Tibial nerve (tissue), 4 donors: ENCODE measurements at regions not wholly inside any gene's neighbourhood (a gene's known extent, or its start where the extent isn't known, plus 50 kb on each side); places are given as distances from the start of the nearest gene placed in this dataset.

Experiments
- DNase-seq, 2 donors: peaks; one replicate each; pipeline ENCODE4 v3.0.0-alpha.2; 2019; ENCODE audit warnings: low spot score in 2 of 2
- H3K27ac ChIP-seq, 4 donors: fragments of 200-600 bp; sonication (generic) in 3 of 4; one replicate each; pipeline ENCODE4 v1.5.1; 2017 to 2019; ENCODE audit warnings: mild to moderate bottlenecking in 1 of 4
- H3K27me3 ChIP-seq, 2 donors: fragments of 200-600 bp; sonication (generic) in 1 of 2; one replicate each; pipeline versions ENCODE4 v1.5.1 to v1.6.0; 2017 to 2019
- H3K36me3 ChIP-seq, 3 donors: fragments of 200-600 bp; sonication (generic); one replicate each; pipeline ENCODE4 v1.5.1; 2018 to 2019
- H3K4me1 ChIP-seq, 4 donors: fragments of 200-600 bp; sonication (generic) in 3 of 4; one replicate each; pipeline ENCODE4 v1.5.1; 2017 to 2019
- H3K4me3 ChIP-seq, 4 donors: fragments of 200-600 bp; sonication (generic) in 3 of 4; one replicate each; pipeline ENCODE4 v1.5.1; 2017 to 2019; ENCODE audit warnings: mild to moderate bottlenecking in 1 of 4, moderate library complexity in 1 of 4
- H3K9me3 ChIP-seq, 4 donors: fragments of 200-600 bp; sonication (generic) in 3 of 4; one replicate each; pipeline ENCODE4 v1.5.1; 2017 to 2019
- CTCF ChIP-seq, 5 experiments: fragments of 200-600 bp in 3 of 5; fragments of 450-650 bp in 2 of 5; sonication (generic) in 3 of 5; IDR thresholded peaks; one replicate each; pipeline ENCODE4 v1.5.1; 2016 to 2019; ENCODE audit warnings: antibody characterized with exemption in 5 of 5, mild to moderate bottlenecking in 3 of 5, moderate library complexity in 2 of 5
- EP300 ChIP-seq, 2 donors: sonication (generic); formaldehyde crosslinking; IDR thresholded peaks; one replicate each; pipeline ENCODE4 v1.6.1; 2017; ENCODE audit warnings: antibody characterized with exemption in 2 of 2, mild to moderate bottlenecking in 1 of 2
- POLR2A ChIP-seq, 2 donors: fragments of 450-650 bp; IDR thresholded peaks; one replicate each; pipeline ENCODE4 v1.6.1; 2017; ENCODE audit warnings: antibody characterized with exemption in 2 of 2, mild to moderate bottlenecking in 2 of 2, moderate library complexity in 2 of 2
- WGBS, 2 donors: methylation state at CpG; one replicate each; pipeline ENCODE4 v1.1.5; 2018; 5-methylcytosine and 5-hydroxymethylcytosine counted together

- WGBS, 2 donors: 100% methylated on average over 1 of the region's 1 CpG
- Histone ChIP-seq H3K4me1 (no peaks in the 10 kb centered on the region), H3K36me3 (no peaks in the 10 kb centered on the region), H3K27me3 (no peaks in the 10 kb centered on the region), H3K9me3 (no peaks in the 10 kb centered on the region), H3K4me3 (no peak overlapping the region), H3K27ac (no peak overlapping the region)
- no peak for TF ChIP-seq EP300 (IDR thresholded peaks at IDR 0.05)
- TF ChIP-seq POLR2A (IDR thresholded peaks at IDR 0.05): no peak
- no peak for TF ChIP-seq CTCF (IDR thresholded peaks at IDR 0.05)
- DNase-seq: no peak
Observed at GRCh38 chr5:145551714-145552113, 283.4 kb downstream of the PRELID2 start.

- Histone ChIP-seq H3K27ac (no peak overlapping the region), H3K36me3 (no peaks in the 10 kb centered on the region), H3K27me3 (no peaks in the 10 kb centered on the region), H3K4me3 (no peak overlapping the region), H3K9me3 (no peaks in the 10 kb centered on the region), H3K4me1 (no peaks in the 10 kb centered on the region)
- TF ChIP-seq CTCF (IDR thresholded peaks at IDR 0.05): no peak
- TF ChIP-seq POLR2A (IDR thresholded peaks at IDR 0.05): no peak
- no peak for TF ChIP-seq EP300 (IDR thresholded peaks at IDR 0.05)
- no peak for DNase-seq
Observed at GRCh38 chr5:145548097-145548496, 287.0 kb downstream of the PRELID2 start.

GRCh38 chr5:145544401-145544800 is 290.7 kb downstream of the PRELID2 start:
- TF ChIP-seq EP300 (IDR thresholded peaks at IDR 0.05) (no peak), CTCF (IDR thresholded peaks at IDR 0.05) (no peak), POLR2A (IDR thresholded peaks at IDR 0.05) (no peak)

DNA sequence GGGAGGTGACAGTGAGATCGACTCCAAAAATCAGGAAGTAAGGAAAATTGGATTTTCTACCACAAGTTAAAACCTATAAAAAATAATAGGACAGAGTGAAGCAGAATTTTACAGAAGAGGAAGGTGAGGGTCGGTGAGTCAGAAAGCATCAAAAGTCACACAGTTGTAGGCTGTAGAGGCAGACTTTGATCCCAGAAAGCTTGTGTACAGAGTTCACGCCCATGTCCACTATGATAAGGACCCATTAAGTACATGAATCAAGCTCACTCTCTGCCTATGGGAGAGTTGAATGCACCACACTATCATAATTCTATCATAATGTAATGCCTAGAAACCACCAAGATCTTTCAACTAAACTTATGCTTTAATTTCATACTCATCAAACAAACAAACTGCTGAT is 291.2 kb downstream of the PRELID2 start:
- Histone ChIP-seq H3K4me3 (no peak overlapping the region), H3K27ac (no peak overlapping the region), H3K27me3 (no peaks in the 10 kb centered on the region), H3K9me3 (no peaks in the 10 kb centered on the region), H3K4me1 (no peaks in the 10 kb centered on the region), H3K36me3 (no peaks in the 10 kb centered on the region)
- 87 to 92% methylated on average over 3 of the region's 3 CpGs for WGBS, 2 donors
- TF ChIP-seq POLR2A (IDR thresholded peaks at IDR 0.05): no peak
- TF ChIP-seq CTCF (IDR thresholded peaks at IDR 0.05): no peak
- no peak for TF ChIP-seq EP300 (IDR thresholded peaks at IDR 0.05)
- DNase-seq: no peak

More at GRCh38 chr5:145544401-145544800, 290.7 kb downstream of the PRELID2 start:
- H3K27ac ChIP-seq: no peak overlapping the region
- no peaks in the 10 kb centered on the region for H3K27me3 ChIP-seq
- no peaks in the 10 kb centered on the region for H3K4me1 ChIP-seq
- DNase-seq: no peak
- H3K36me3 ChIP-seq: no peaks in the 10 kb centered on the region
- no peak overlapping the region for H3K4me3 ChIP-seq
- no peaks in the 10 kb centered on the region for H3K9me3 ChIP-seq

GRCh38 chr5:145540375-145540774 is 294.8 kb downstream of the PRELID2 start:
- H3K9me3 ChIP-seq: peaks cover 0 to 12% (median 0%) of the 10 kb centered on the region in 4 donors
- no peaks in the 10 kb centered on the region for H3K36me3 ChIP-seq
- H3K27ac ChIP-seq: no peak overlapping the region
- H3K4me1 ChIP-seq: no peaks in the 10 kb centered on the region
- H3K27me3 ChIP-seq: no peaks in the 10 kb centered on the region
- TF ChIP-seq CTCF (IDR thresholded peaks at IDR 0.05): no peak
- TF ChIP-seq EP300 (IDR thresholded peaks at IDR 0.05): no peak
- no peak for TF ChIP-seq POLR2A (IDR thresholded peaks at IDR 0.05)
- no peak overlapping the region for H3K4me3 ChIP-seq
- 83 to 96% methylated on average over 1 of the region's 1 CpG for whole genome bisulfite sequencing, 2 donors
- DNase-seq: no peak
